ENCODE measurements at regions not wholly inside any gene's neighbourhood (a gene's known extent, or its start where the extent isn't known, plus 50 kb on each side); places are given as distances from the start of the nearest gene placed in this dataset.
"Not testable (repeated sequence)": the region's sequence is repeated elsewhere in the genome, so short reads cannot be mapped to it uniquely, and the experiment has no call there.

DNA sequence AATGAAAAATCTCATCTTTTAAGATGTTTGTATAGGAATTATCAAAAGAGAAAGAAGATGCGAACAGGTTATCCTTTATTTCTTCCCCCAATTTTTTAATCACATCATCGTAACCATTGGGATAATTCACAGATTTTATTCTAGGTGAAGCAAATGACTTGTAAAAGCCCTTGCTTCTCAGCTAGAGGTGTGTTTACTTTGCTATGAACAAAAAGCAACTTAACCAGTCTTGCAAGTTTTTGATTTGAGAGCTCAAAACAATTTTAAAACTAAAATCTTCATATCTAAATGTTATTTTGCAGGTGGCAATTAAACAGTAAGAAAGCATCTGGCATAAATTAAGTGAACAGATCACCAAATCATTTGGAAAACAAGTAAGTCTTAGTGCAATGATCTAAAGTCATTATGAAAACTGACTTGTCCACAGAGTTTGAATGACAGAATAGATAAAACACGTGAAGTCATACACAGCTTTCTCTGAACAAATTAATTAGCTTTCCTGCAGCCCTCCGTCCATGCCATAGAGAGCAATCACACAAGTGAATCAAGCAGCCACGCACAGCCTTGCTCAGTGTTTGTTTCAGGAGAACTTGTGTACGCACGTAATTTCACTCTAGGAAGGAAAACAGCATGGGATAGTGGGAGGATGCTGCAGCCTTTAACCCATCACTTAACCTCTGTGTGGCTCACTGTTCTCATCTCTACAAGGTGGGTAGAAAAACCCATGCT is 85.0 kb upstream of the ZNF800 start:
- Histone ChIP-seq H3K4me1 (no peaks in the 10 kb centered on the region), H3K27ac (no peak overlapping the region), H3K36me3 (ENCODE audit: control insufficient read depth, insufficient read depth, low read length) (no peaks in the 10 kb centered on the region), H3K4me2 (ENCODE audit: low read length) (no peak overlapping the region), H3K9me3 (ENCODE audit: control insufficient read depth, low read length) (no peaks in the 10 kb centered on the region), H2AFZ (peak overlapping the region; percentile 13), H3K27me3 (ENCODE audit: control insufficient read depth, insufficient read depth, low read length) (no peaks in the 10 kb centered on the region), H3K4me3 (ENCODE audit: low read depth, low read length) (no peak overlapping the region), H3K9ac (no peak overlapping the region), H3K79me2 (no peaks in the 10 kb centered on the region)
- TF ChIP-seq CTCF (IDR thresholded peaks at IDR 0.05): no peak

DNA sequence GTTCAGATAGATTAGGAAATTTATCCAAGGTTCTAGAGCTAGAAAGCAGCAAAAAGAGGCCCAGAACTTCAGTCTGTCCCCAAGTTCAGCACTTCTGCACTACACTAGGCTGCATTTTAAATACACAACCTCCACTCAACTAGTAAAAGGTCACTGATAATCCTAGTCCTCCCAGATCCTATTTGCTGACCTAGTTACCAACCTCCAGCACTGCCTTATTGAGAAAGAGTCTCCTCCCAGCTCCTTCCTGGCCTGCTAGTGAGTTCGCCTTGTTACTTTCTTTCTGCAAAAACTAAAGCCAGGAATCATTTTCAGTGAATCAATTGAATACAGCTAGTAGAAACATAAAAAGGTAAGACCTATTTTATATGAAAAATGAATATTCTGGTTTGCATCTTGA is 84.1 kb upstream of the ZNF800 start:
- no peak for TF ChIP-seq CTCF (IDR thresholded peaks at IDR 0.05)
- H3K4me2 ChIP-seq (ENCODE audit: low read length): no peak overlapping the region
- H3K9ac ChIP-seq: no peak overlapping the region
- no peaks in the 10 kb centered on the region for H3K27me3 ChIP-seq (ENCODE audit: control insufficient read depth, insufficient read depth, low read length)
- H3K9me3 ChIP-seq (ENCODE audit: control insufficient read depth, low read length): no peaks in the 10 kb centered on the region
- H3K36me3 ChIP-seq (ENCODE audit: control insufficient read depth, insufficient read depth, low read length): no peaks in the 10 kb centered on the region
- no peaks in the 10 kb centered on the region for H3K79me2 ChIP-seq
- H3K4me3 ChIP-seq (ENCODE audit: low read depth, low read length): no peak overlapping the region
- H3K27ac ChIP-seq: no peak overlapping the region
- H2AFZ ChIP-seq: no peak overlapping the region
- H3K4me1 ChIP-seq: no peaks in the 10 kb centered on the region

DNA sequence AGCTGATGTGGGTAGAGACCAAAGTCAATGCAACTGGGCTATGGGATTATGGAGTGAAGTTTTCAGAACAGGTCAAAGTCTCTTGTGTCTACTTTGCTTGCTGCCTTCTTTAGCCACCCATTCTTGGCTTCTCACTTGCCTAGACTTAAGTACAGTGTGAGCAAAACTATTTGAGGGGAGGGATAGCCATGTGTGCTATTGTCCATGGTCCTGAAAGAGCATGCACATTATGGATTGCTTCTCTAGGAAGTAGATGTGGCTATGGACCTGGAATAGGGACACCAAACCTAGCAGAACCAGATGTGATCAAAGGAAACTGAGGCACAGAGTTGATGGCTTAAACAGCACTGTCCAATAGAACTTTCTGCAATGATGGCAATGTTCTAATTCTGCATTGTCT is 81.9 kb upstream of the ZNF800 start:
- Histone ChIP-seq H3K27me3 (ENCODE audit: control insufficient read depth, insufficient read depth, low read length) (no peaks in the 10 kb centered on the region), H3K4me2 (ENCODE audit: low read length) (no peak overlapping the region), H2AFZ (no peak overlapping the region), H3K36me3 (ENCODE audit: control insufficient read depth, insufficient read depth, low read length) (no peaks in the 10 kb centered on the region), H3K9ac (no peak overlapping the region), H3K4me1 (no peaks in the 10 kb centered on the region), H3K27ac (no peak overlapping the region), H3K4me3 (ENCODE audit: low read depth, low read length) (no peak overlapping the region), H3K9me3 (ENCODE audit: control insufficient read depth, low read length) (no peaks in the 10 kb centered on the region), H3K79me2 (no peaks in the 10 kb centered on the region)
- TF ChIP-seq CTCF (IDR thresholded peaks at IDR 0.05): no peak

- H3K9ac ChIP-seq: no peak overlapping the region
- H3K9me3 ChIP-seq (ENCODE audit: control insufficient read depth, low read length): no peaks in the 10 kb centered on the region
- no peak overlapping the region for H2AFZ ChIP-seq
- no peak overlapping the region for H3K4me3 ChIP-seq (ENCODE audit: low read depth, low read length)
- H3K27me3 ChIP-seq (ENCODE audit: control insufficient read depth, insufficient read depth, low read length): no peaks in the 10 kb centered on the region
- H3K79me2 ChIP-seq: no peaks in the 10 kb centered on the region
- no peaks in the 10 kb centered on the region for H3K36me3 ChIP-seq (ENCODE audit: control insufficient read depth, insufficient read depth, low read length)
- no peak for TF ChIP-seq CTCF (IDR thresholded peaks at IDR 0.05)
- H3K27ac ChIP-seq: no peak overlapping the region
- no peak overlapping the region for H3K4me2 ChIP-seq (ENCODE audit: low read length)
- no peaks in the 10 kb centered on the region for H3K4me1 ChIP-seq
Observed at GRCh38 chr7:127473409-127473808, 80.9 kb upstream of the ZNF800 start.

DNA sequence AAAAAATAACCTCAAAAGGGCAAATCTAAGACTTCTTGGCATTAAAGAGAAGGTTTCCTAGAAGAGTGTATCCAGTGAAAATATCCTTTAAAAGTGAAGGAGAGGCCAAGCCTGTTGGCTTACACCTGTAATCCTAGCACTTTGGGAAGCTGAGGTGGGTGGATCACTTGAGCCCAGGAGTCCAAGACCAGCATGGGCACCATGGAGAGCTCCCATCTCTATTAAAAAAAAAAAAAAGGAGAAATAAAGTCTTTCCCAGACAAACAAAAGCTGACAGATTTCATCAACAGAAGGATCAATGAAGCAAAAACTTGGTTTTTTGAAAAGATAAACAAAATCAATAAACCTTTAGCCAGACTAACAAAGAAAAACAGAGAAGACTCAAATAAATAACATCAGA is 67.6 kb upstream of the ZNF800 start:
- Histone ChIP-seq H3K9ac (no peak overlapping the region), H3K36me3 (ENCODE audit: control insufficient read depth, insufficient read depth, low read length) (no peaks in the 10 kb centered on the region), H3K27me3 (ENCODE audit: control insufficient read depth, insufficient read depth, low read length) (no peaks in the 10 kb centered on the region), H3K27ac (no peak overlapping the region), H3K4me1 (no peaks in the 10 kb centered on the region), H3K79me2 (no peaks in the 10 kb centered on the region), H2AFZ (no peak overlapping the region), H3K9me3 (ENCODE audit: control insufficient read depth, low read length) (no peaks in the 10 kb centered on the region), H3K4me2 (ENCODE audit: low read length) (no peak overlapping the region), H3K4me3 (ENCODE audit: low read depth, low read length) (no peak overlapping the region)
- no peak for TF ChIP-seq CTCF (IDR thresholded peaks at IDR 0.05)

DNA sequence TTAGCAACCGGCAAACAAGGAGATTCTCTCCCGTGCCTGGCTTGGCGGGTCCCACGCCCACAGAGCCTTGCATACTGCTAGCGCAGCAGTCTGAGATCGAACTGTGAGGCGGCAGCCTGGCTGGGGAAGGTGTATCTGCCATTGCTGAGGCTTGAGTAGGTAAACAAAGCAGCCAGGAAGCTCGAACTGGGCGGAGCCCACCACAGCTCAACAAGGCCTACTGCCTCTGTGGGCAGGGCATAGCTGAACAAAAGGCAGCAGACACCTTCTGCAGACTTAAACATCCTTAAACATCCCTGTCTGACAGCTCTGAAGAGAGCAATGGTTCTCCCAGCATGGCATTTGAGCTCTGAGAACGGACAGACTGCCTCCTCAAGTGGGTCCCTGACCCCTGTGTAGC is 58.8 kb upstream of the ZNF800 start:
- not testable (repeated sequence) for H2AFZ ChIP-seq; H3K4me1 ChIP-seq; H3K4me2 ChIP-seq (ENCODE audit: low read length); H3K4me3 ChIP-seq (ENCODE audit: low read depth, low read length); H3K27ac ChIP-seq; H3K9ac ChIP-seq; H3K9me3 ChIP-seq (ENCODE audit: control insufficient read depth, low read length); H3K27me3 ChIP-seq (ENCODE audit: control insufficient read depth, insufficient read depth, low read length); H3K79me2 ChIP-seq; H3K36me3 ChIP-seq (ENCODE audit: control insufficient read depth, insufficient read depth, low read length)
